OCI-LY3 (cell line): ENCODE measurements at regions not wholly inside any gene's neighbourhood (a gene's known extent, or its start where the extent isn't known, plus 50 kb on each side); places are given as distances from the start of the nearest gene placed in this dataset.

Experiments
- H2AFZ ChIP-seq: fragments of 200-600, 300-600 bp; shearing (Covaris generic); 2 replicates; pipeline ENCODE4 v1.6.0; 2014; ENCODE audit warnings: antibody characterized with exemption, low read depth, low read length
- H3K27ac ChIP-seq: fragments of 200-600, 300-600 bp; sonication (generic); 2 replicates; pipeline ENCODE4 v1.5.1; 2014; ENCODE audit warnings: mild to moderate bottlenecking, low read length, moderate library complexity, mixed read lengths
- H3K27me3 ChIP-seq: fragments of 200-600, 300-600 bp; sonication (generic); 2 replicates; pipeline ENCODE4 v1.6.1; 2014; ENCODE audit warnings: low read depth, low read length, mixed read lengths
- H3K36me3 ChIP-seq: fragments of 200-600, 300-600 bp; sonication (generic); replicated peaks from 2 replicates; pipeline ENCODE3; 2014; ENCODE audit warnings: low read depth, low read length, mixed read lengths
- H3K4me1 ChIP-seq: fragments of 300-600, 200-600 bp; sonication (generic); 2 replicates; pipeline ENCODE4 v1.6.1; 2014; ENCODE audit warnings: low read length, mixed read lengths
- H3K4me2 ChIP-seq: fragments of 200-600, 300-600 bp; sonication (generic); 2 replicates; pipeline ENCODE4 v1.6.1; 2014; ENCODE audit warnings: low read length, mixed read lengths
- H3K4me3 ChIP-seq: fragments of 300-600, 200-600 bp; sonication (generic); 2 replicates; pipeline ENCODE4 v1.5.1; 2014; ENCODE audit warnings: antibody characterized with exemption, mild to moderate bottlenecking, low read length, moderate library complexity
- H3K79me2 ChIP-seq: fragments of 300-600, 200-600 bp; shearing (Covaris generic); 2 replicates; pipeline ENCODE4 v1.6.1; 2014; ENCODE audit warnings: mild to moderate bottlenecking, low read length, mixed read lengths
- H3K9ac ChIP-seq: fragments of 300-600, 200-600 bp; shearing (Covaris generic); 2 replicates; pipeline ENCODE4 v1.6.0; 2014; ENCODE audit warnings: mild to moderate bottlenecking, low read length, moderate library complexity
- H3K9me3 ChIP-seq: fragments of 200-600, 300-600 bp; shearing (Covaris generic); 2 replicates; pipeline ENCODE4 v1.6.1; 2014; ENCODE audit warnings: low read length, mixed read lengths; ENCODE audit not compliant: insufficient read depth
- H4K20me1 ChIP-seq: fragments of 200-600, 300-600 bp; sonication (generic); 2 replicates; pipeline ENCODE4 v1.6.1; 2016; ENCODE audit warnings: low read length, mixed read lengths; ENCODE audit not compliant: insufficient read depth
- EZH2phosphoT487 ChIP-seq: fragments of 200-600 bp; shearing (Covaris generic); IDR thresholded peaks from 2 replicates; pipeline ENCODE4 v1.6.1; 2018; ENCODE audit warnings: antibody characterized with exemption, mixed run types, low read depth
- TF ChIP-seq, protein P1 (sequence below): fragments of 200-600, 300-600 bp; sonication (generic); IDR thresholded peaks from 2 replicates; pipeline ENCODE4 v1.5.1; 2014; ENCODE audit warnings: antibody characterized with exemption, low read length, low read depth

DNA sequence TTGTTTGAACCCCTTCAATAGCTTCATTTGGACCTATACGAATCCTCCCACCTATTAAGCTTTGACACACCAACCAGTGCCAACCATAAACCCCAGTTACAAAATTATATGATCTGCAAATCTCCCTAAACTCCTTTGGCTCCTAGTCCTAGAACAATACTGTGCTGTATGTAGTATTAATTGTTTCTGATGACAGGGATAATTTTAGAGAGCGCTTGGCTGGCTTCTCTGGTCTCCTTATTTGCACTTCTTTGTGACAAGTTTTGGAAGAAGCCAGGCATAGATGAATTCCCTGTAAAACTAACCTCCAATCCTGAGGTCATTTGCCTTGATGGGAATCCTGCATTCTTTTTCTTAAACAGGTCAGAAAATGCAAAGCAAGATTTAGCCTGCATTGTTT lies 433.0 kb downstream of the PPARGC1A start:
- TF ChIP-seq, protein P1, sequence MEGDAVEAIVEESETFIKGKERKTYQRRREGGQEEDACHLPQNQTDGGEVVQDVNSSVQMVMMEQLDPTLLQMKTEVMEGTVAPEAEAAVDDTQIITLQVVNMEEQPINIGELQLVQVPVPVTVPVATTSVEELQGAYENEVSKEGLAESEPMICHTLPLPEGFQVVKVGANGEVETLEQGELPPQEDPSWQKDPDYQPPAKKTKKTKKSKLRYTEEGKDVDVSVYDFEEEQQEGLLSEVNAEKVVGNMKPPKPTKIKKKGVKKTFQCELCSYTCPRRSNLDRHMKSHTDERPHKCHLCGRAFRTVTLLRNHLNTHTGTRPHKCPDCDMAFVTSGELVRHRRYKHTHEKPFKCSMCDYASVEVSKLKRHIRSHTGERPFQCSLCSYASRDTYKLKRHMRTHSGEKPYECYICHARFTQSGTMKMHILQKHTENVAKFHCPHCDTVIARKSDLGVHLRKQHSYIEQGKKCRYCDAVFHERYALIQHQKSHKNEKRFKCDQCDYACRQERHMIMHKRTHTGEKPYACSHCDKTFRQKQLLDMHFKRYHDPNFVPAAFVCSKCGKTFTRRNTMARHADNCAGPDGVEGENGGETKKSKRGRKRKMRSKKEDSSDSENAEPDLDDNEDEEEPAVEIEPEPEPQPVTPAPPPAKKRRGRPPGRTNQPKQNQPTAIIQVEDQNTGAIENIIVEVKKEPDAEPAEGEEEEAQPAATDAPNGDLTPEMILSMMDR: no peak
- no peak for TF ChIP-seq EZH2phosphoT487
- Histone ChIP-seq H3K4me3 (no peak overlapping the region), H3K36me3 (no peaks in the 10 kb centered on the region), H3K4me2 (no peak overlapping the region), H2AFZ (no peak overlapping the region), H3K27me3 (no peaks in the 10 kb centered on the region), H3K9ac (no peak overlapping the region), H3K79me2 (no peaks in the 10 kb centered on the region), H3K27ac (no peak overlapping the region), H3K9me3 (no peaks in the 10 kb centered on the region), H3K4me1 (no peaks in the 10 kb centered on the region), H4K20me1 (no peaks in the 10 kb centered on the region)

GRCh38 chr4:23455456-23456158 lies 434.2 kb downstream of the PPARGC1A start:
- Histone ChIP-seq H2AFZ (no peak overlapping the region), H3K27ac (no peak overlapping the region), H4K20me1 (no peaks in the 10 kb centered on the region), H3K27me3 (no peaks in the 10 kb centered on the region), H3K4me2 (no peak overlapping the region), H3K4me1 (no peaks in the 10 kb centered on the region), H3K9me3 (no peaks in the 10 kb centered on the region), H3K4me3 (no peak overlapping the region), H3K36me3 (no peaks in the 10 kb centered on the region), H3K79me2 (no peaks in the 10 kb centered on the region), H3K9ac (no peak overlapping the region)
- no peak for TF ChIP-seq EZH2phosphoT487
- TF ChIP-seq, protein P1: peak; percentile 35

DNA sequence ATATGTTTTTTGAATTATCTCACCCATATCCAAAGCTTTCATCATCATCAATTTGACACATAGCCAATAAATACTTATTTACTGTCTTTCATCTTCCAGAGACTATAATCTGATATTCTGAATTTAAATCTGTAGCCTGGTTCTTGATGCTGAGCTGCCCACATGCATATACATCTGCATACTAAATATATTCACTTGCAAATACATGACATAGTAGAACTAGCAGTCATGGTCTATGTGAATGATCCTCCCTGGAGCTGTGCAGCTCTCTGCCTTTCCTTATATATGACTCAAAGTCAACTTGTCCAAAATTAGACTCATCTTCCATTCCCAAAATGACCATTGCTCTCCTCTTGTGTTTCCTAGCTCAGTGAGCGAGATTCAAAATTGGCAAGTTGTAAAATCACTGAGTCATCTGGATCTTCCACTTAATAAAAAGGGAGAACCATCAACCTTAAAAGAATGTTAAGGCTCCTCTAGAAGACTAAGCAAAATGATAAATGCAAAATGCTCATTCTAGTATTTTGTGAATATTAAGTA lies 448.2 kb downstream of the PPARGC1A start:
- H3K79me2 ChIP-seq: no peaks in the 10 kb centered on the region
- no peak overlapping the region for H3K4me3 ChIP-seq
- TF ChIP-seq, protein P1: no peak
- no peak for TF ChIP-seq EZH2phosphoT487
- H3K9me3 ChIP-seq: no peaks in the 10 kb centered on the region
- H3K27me3 ChIP-seq: no peaks in the 10 kb centered on the region
- H3K9ac ChIP-seq: no peak overlapping the region
- H3K36me3 ChIP-seq: no peaks in the 10 kb centered on the region
- H3K4me2 ChIP-seq: no peak overlapping the region
- no peaks in the 10 kb centered on the region for H4K20me1 ChIP-seq
- no peaks in the 10 kb centered on the region for H3K4me1 ChIP-seq
- H2AFZ ChIP-seq: no peak overlapping the region
- no peak overlapping the region for H3K27ac ChIP-seq

GRCh38 chr4:23438764-23439163 lies 451.1 kb downstream of the PPARGC1A start:
- H3K79me2 ChIP-seq: no peaks in the 10 kb centered on the region
- H3K27ac ChIP-seq: no peak overlapping the region
- H3K4me1 ChIP-seq: no peaks in the 10 kb centered on the region
- H3K36me3 ChIP-seq: no peaks in the 10 kb centered on the region
- TF ChIP-seq, protein P1: no peak
- no peak for TF ChIP-seq EZH2phosphoT487
- no peak overlapping the region for H3K9ac ChIP-seq
- no peaks in the 10 kb centered on the region for H3K9me3 ChIP-seq
- H3K27me3 ChIP-seq: no peaks in the 10 kb centered on the region
- no peaks in the 10 kb centered on the region for H4K20me1 ChIP-seq
- H2AFZ ChIP-seq: no peak overlapping the region
- H3K4me2 ChIP-seq: no peak overlapping the region
- H3K4me3 ChIP-seq: no peak overlapping the region
